GM13976 (cell line): ENCODE measurements at regions not wholly inside any gene's neighbourhood (a gene's known extent, or its start where the extent isn't known, plus 50 kb on each side); places are given as distances from the start of the nearest gene placed in this dataset.

Experiments used
- DNase-seq: peaks from one replicate; pipeline ENCODE4 v3.0.0; 2012; ENCODE audit warnings: low spot score
- CTCF ChIP-seq: IDR thresholded peaks from 2 replicates; pipeline ENCODE4 v1.5.1; 2012; ENCODE audit warnings: borderline replicate concordance, mild to moderate bottlenecking; ENCODE audit not compliant: insufficient read depth; ENCODE audit errors: extremely low read depth, missing control alignments, control extremely low read depth
- in situ Hi-C: fragments of 300-500 bp; cut with MboI; formaldehyde crosslinking; loops from one replicate; pipeline ENCODE4 v1.12.0; 2022; ENCODE audit warnings: low sequenced_read_pairs, mixed read lengths, inconsistent platforms; ENCODE audit not compliant: unreplicated experiment

GRCh38 chr16:11411059-11411550 is 65.8 kb downstream of the RMI2 start:
- no peak for TF ChIP-seq CTCF
- in situ Hi-C loops: loop anchor here (10.0 kb wide), 1 partner anchor 214 kb away; no protein-coding TSS in a partner anchor
- DNase-seq: no peak

- in situ Hi-C loops: loop anchor here (10.0 kb wide), 1 partner anchor 212 kb away; no protein-coding TSS in a partner anchor
- DNase-seq: no peak
- no peak for TF ChIP-seq CTCF
These were observed 67.1 kb downstream of the RMI2 start for GRCh38 chr16:11412175-11412904.

- TF ChIP-seq CTCF: no peak
- in situ Hi-C loops: loop anchor here (10.0 kb wide), 1 partner anchor 212 kb away; no protein-coding TSS in a partner anchor
These were observed 68.0 kb downstream of the RMI2 start for GRCh38 chr16:11412965-11413887.

GRCh38 chr16:11413907-11414595 is 68.8 kb downstream of the RMI2 start:
- TF ChIP-seq CTCF: no peak
- in situ Hi-C loops: loop anchor here (10.0 kb wide), 1 partner anchor 211 kb away; no protein-coding TSS in a partner anchor
- DNase-seq: no peak

More at GRCh38 chr16:11412965-11413887, 68.0 kb downstream of the RMI2 start:
- DNase-seq: no peak

- in situ Hi-C loops: loop anchor here (10.0 kb wide), 1 partner anchor 210 kb away; no protein-coding TSS in a partner anchor
- no peak for DNase-seq
- TF ChIP-seq CTCF: no peak
These were observed 69.8 kb downstream of the RMI2 start for GRCh38 chr16:11414815-11415775.
